ENCODE measurements at regions not wholly inside any gene's neighbourhood (a gene's known extent, or its start where the extent isn't known, plus 50 kb on each side); places are given as distances from the start of the nearest gene placed in this dataset.

GRCh38 chr4:67141586-67141985, 403.7 kb downstream of the CENPC start:
- BruUV-seq (replicated peaks), result no TSS peak
- H3K4me1 ChIP-seq (ENCODE audit: control insufficient read depth, extremely low read depth, insufficient read depth, low read length), result no peaks in the 10 kb centered on the region
- no peak overlapping the region for H3K4me3 ChIP-seq (replicated peaks in 1 of 3; ENCODE audit: insufficient read depth in 1 of 3, low read depth in 1 of 3, low read length in 3 of 3)
- ChIA-PET POLR2A (no interaction called here), CTCF (interaction anchor here (0.8 kb wide), 1 partner anchor 26 kb away, joined by 3 read pairs; no protein-coding TSS in a partner anchor)
- H4K20me1 ChIP-seq (replicated peaks; ENCODE audit: control insufficient read depth, extremely low read depth, insufficient read depth, low read length), result no peaks in the 10 kb centered on the region
- dilution Hi-C loops (cut with MboI; ENCODE audit: extremely low pct_ligation_motif_present, low sequenced_read_pairs) (no loop called here), intact Hi-C loops (cut with micrococcal nuclease) (no loop called here)
- H2AFZ ChIP-seq (ENCODE audit: low read depth, low read length), result no peak overlapping the region
- DNase-seq (ENCODE audit: low read depth, low spot score) (no peak), FAIRE-seq (no peak)
- TF ChIP-seq POLR2AphosphoS5 (IDR thresholded peaks at IDR 0.05; ENCODE audit: insufficient read depth, low read depth, low read length) (no peak), JUN (IDR thresholded peaks at IDR 0.05; ENCODE audit: borderline replicate concordance, insufficient read depth, insufficient read length, low read depth) (no peak), GATA2 (IDR thresholded peaks at IDR 0.05; ENCODE audit: insufficient read depth, insufficient read length, low read depth, low read length) (no peak), EZH2 (IDR thresholded peaks at IDR 0.05; ENCODE audit: borderline replicate concordance, low read depth, low read length, severe bottlenecking) (no peak), FOS (IDR thresholded peaks at IDR 0.05; ENCODE audit: borderline replicate concordance, insufficient read depth, low read length) (no peak), POLR2A (IDR thresholded peaks at IDR 0.05; ENCODE audit: low read depth, low read length) (no peak), MYC (IDR thresholded peaks at IDR 0.05; ENCODE audit: low read depth, low read length) (no peak)
- TF ChIP-seq, protein P1, sequence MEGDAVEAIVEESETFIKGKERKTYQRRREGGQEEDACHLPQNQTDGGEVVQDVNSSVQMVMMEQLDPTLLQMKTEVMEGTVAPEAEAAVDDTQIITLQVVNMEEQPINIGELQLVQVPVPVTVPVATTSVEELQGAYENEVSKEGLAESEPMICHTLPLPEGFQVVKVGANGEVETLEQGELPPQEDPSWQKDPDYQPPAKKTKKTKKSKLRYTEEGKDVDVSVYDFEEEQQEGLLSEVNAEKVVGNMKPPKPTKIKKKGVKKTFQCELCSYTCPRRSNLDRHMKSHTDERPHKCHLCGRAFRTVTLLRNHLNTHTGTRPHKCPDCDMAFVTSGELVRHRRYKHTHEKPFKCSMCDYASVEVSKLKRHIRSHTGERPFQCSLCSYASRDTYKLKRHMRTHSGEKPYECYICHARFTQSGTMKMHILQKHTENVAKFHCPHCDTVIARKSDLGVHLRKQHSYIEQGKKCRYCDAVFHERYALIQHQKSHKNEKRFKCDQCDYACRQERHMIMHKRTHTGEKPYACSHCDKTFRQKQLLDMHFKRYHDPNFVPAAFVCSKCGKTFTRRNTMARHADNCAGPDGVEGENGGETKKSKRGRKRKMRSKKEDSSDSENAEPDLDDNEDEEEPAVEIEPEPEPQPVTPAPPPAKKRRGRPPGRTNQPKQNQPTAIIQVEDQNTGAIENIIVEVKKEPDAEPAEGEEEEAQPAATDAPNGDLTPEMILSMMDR (IDR thresholded peaks at IDR 0.05; ENCODE audit: extremely low read depth in 1 of 2, insufficient read depth in 1 of 2, low read depth in 1 of 2, low read length in 2 of 2), result no peak
- TF ChIP-seq, protein P2, sequence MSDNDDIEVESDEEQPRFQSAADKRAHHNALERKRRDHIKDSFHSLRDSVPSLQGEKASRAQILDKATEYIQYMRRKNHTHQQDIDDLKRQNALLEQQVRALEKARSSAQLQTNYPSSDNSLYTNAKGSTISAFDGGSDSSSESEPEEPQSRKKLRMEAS (IDR thresholded peaks at IDR 0.05; ENCODE audit: insufficient read depth, insufficient read length), result no peak
- no peaks in the 10 kb centered on the region for H3K36me3 ChIP-seq (ENCODE audit: control insufficient read depth in 2 of 2, extremely low read depth in 1 of 2, insufficient read depth in 2 of 2, low read length in 2 of 2)
- no peak overlapping the region for H3K9ac ChIP-seq (replicated peaks; ENCODE audit: extremely low read depth, insufficient read depth, low read length)
- no peaks in the 10 kb centered on the region for H3K9me1 ChIP-seq (replicated peaks; ENCODE audit: control insufficient read depth, extremely low read depth, insufficient read depth, low read length)
- H3K9me3 ChIP-seq (replicated peaks; ENCODE audit: control insufficient read depth, insufficient read depth, low read length), result no peaks in the 10 kb centered on the region
- H3K27me3 ChIP-seq (ENCODE audit: control insufficient read depth in 2 of 2, insufficient read depth in 2 of 2, low read length in 2 of 2), result no peaks in the 10 kb centered on the region
- H3K4me2 ChIP-seq (ENCODE audit: insufficient read depth, low read length), result no peak overlapping the region
- H3K27ac ChIP-seq (ENCODE audit: insufficient read depth, low read depth, low read length), result no peak overlapping the region
- H3K79me2 ChIP-seq (ENCODE audit: control insufficient read depth, insufficient read depth, low read length), result no peaks in the 10 kb centered on the region

All from endothelial cell of umbilical vein (primary cell).